Cardiac fibroblast (primary cell): ENCODE measurements at regions not wholly inside any gene's neighbourhood (a gene's known extent, or its start where the extent isn't known, plus 50 kb on each side); places are given as distances from the start of the nearest gene placed in this dataset.

ENCODE experiments used
- DNase-seq, 2 donors: peaks; one replicate each; pipeline versions ENCODE4 v3.0.0 to v3.0.0-alpha.2; 2010; ENCODE audit warnings: low read depth in 2 of 2
- H3K4me3 ChIP-seq, 2 donors: replicated peaks in 1 of 2; 1 replicate in 1 of 2; 2 replicates in 1 of 2; pipeline ENCODE4 v1.5.1; 2011; ENCODE audit warnings: low read depth in 2 of 2, low read length in 2 of 2, mild to moderate bottlenecking in 2 of 2, moderate library complexity in 1 of 2
- TF ChIP-seq, protein P1 (sequence below): IDR thresholded peaks from one replicate; pipeline ENCODE4 v1.5.1; 2011; ENCODE audit warnings: low read depth, mild to moderate bottlenecking, low read length, inconsistent platforms

GRCh38 chr6:122098201-122098678 is 301.2 kb upstream of the HSF2 start:
- no peak overlapping the region for H3K4me3 ChIP-seq
- TF ChIP-seq, protein P1, sequence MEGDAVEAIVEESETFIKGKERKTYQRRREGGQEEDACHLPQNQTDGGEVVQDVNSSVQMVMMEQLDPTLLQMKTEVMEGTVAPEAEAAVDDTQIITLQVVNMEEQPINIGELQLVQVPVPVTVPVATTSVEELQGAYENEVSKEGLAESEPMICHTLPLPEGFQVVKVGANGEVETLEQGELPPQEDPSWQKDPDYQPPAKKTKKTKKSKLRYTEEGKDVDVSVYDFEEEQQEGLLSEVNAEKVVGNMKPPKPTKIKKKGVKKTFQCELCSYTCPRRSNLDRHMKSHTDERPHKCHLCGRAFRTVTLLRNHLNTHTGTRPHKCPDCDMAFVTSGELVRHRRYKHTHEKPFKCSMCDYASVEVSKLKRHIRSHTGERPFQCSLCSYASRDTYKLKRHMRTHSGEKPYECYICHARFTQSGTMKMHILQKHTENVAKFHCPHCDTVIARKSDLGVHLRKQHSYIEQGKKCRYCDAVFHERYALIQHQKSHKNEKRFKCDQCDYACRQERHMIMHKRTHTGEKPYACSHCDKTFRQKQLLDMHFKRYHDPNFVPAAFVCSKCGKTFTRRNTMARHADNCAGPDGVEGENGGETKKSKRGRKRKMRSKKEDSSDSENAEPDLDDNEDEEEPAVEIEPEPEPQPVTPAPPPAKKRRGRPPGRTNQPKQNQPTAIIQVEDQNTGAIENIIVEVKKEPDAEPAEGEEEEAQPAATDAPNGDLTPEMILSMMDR = no peak
- DNase-seq = no peak

GRCh38 chr6:122102026-122102425 is 297.4 kb upstream of the HSF2 start:
- H3K4me3 ChIP-seq = no peak overlapping the region
- no peak for DNase-seq
- TF ChIP-seq, protein P1 = no peak

- no peak for DNase-seq
- H3K4me3 ChIP-seq = no peak overlapping the region
- TF ChIP-seq, protein P1 = no peak
Measured at GRCh38 chr6:122107256-122107852, 292.1 kb upstream of the HSF2 start.

GRCh38 chr6:122109075-122109474 is 290.4 kb upstream of the HSF2 start:
- TF ChIP-seq, protein P1 = no peak
- H3K4me3 ChIP-seq = no peak overlapping the region
- no peak for DNase-seq

GRCh38 chr6:122114717-122115116 is 284.7 kb upstream of the HSF2 start:
- TF ChIP-seq, protein P1 = no peak
- DNase-seq = no peak
- no peak overlapping the region for H3K4me3 ChIP-seq

DNA sequence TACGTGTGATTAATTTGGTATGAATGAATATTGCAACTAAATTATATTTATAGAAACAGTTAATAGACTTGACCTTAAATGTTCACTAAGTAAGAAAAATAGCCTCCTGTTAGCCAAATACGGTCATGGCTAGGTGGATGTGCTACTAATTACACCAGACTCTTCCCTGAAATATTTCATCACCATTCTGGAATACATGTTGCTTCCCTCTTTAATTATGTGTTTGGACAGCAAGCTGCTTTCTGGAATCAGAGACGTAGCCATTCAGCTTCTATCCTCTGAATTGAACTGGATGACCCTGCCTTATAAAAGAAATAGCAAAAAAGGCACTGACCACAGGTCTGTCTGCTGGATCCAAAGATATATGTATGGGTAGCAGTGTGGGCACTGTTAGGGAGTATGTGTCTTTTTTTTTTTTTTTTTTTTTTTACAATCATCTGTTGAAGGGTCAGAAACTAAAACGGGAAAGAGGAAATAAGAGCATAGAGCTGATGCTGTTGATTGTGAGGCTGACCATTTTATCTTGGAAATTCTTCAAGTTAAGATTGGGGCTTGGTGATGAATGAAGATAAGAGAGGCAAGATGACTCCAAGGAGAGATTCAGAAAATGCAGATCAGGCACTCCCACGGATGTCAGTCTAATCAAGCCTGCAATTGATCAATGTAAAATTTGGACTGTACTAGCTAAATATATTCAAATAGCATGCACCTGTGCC is 283.2 kb upstream of the HSF2 start:
- DNase-seq = no peak
- H3K4me3 ChIP-seq = no peak overlapping the region
- TF ChIP-seq, protein P1 = no peak
